ENCODE measurements at regions not wholly inside any gene's neighbourhood (a gene's known extent, or its start where the extent isn't known, plus 50 kb on each side); places are given as distances from the start of the nearest gene placed in this dataset.

GRCh38 chr13:77437267-77437666, 98.2 kb upstream of the SCEL start:
- Histone ChIP-seq H3K9ac (ENCODE audit: low read length) (no peak overlapping the region), H3K4me2 (ENCODE audit: low read length) (no peak overlapping the region), H3K4me3 (ENCODE audit: low read length) (no peak overlapping the region), H4K20me1 (ENCODE audit: insufficient read depth, low read length) (no peaks in the 10 kb centered on the region), H3K27ac (ENCODE audit: low read length) (no peak overlapping the region), H2AFZ (ENCODE audit: low read depth, low read length) (no peak overlapping the region), H3K4me1 (ENCODE audit: low read length) (peaks cover 10% of the 10 kb centered on the region), H3K27me3 (ENCODE audit: low read depth, low read length) (peaks cover 19% of the 10 kb centered on the region), H3K9me3 (ENCODE audit: insufficient read depth, low read length) (no peaks in the 10 kb centered on the region), H3K36me3 (replicated peaks; ENCODE audit: low read depth, low read length) (no peaks in the 10 kb centered on the region), H3K79me2 (ENCODE audit: low read length) (no peaks in the 10 kb centered on the region)
- TF ChIP-seq CTCF (IDR thresholded peaks at IDR 0.05; ENCODE audit: low read depth, low read length) (no peak), EZH2phosphoT487 (IDR thresholded peaks at IDR 0.05; ENCODE audit: low read depth) (no peak)

DNA sequence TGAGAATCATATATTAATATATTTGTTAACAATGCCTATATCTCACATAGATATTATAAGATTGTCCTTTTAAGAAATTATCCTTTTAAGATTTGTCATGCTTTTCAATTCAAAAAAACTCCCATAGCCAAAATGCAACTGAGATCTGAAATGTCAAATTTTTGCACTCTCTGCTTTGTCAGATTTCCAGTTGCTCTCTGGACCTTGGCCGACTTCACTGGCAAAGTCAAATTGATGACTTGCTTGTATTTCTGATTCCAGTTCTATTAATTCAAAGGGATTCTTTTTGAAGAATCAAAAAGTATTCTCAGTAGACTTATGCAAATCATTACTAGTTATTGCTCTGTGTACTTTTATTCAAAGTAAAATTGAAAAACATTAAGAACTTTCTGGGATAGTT, 101.2 kb upstream of the SCEL start:
- H3K27ac ChIP-seq (ENCODE audit: low read length) = no peak overlapping the region
- no peak for TF ChIP-seq EZH2phosphoT487 (IDR thresholded peaks at IDR 0.05; ENCODE audit: low read depth)
- TF ChIP-seq CTCF (IDR thresholded peaks at IDR 0.05; ENCODE audit: low read depth, low read length) = no peak
- no peak overlapping the region for H3K4me3 ChIP-seq (ENCODE audit: low read length)
- no peak overlapping the region for H3K9ac ChIP-seq (ENCODE audit: low read length)
- no peak overlapping the region for H2AFZ ChIP-seq (ENCODE audit: low read depth, low read length)
- H3K79me2 ChIP-seq (ENCODE audit: low read length) = no peaks in the 10 kb centered on the region
- H3K9me3 ChIP-seq (ENCODE audit: insufficient read depth, low read length) = no peaks in the 10 kb centered on the region
- H3K4me2 ChIP-seq (ENCODE audit: low read length) = no peak overlapping the region
- H4K20me1 ChIP-seq (ENCODE audit: insufficient read depth, low read length) = no peaks in the 10 kb centered on the region
- H3K36me3 ChIP-seq (replicated peaks; ENCODE audit: low read depth, low read length) = no peaks in the 10 kb centered on the region
- peaks cover 23% of the 10 kb centered on the region for H3K27me3 ChIP-seq (ENCODE audit: low read depth, low read length)
- H3K4me1 ChIP-seq (ENCODE audit: low read length) = peaks cover 37% of the 10 kb centered on the region

GRCh38 chr13:77431449-77431848, 104.1 kb upstream of the SCEL start:
- Histone ChIP-seq H3K4me1 (ENCODE audit: low read length) (peaks cover 56% of the 10 kb centered on the region), H3K9ac (ENCODE audit: low read length) (peak overlapping the region; percentile 6; the same call in 1 of the 2 replicates), H4K20me1 (ENCODE audit: insufficient read depth, low read length) (no peaks in the 10 kb centered on the region), H3K36me3 (replicated peaks; ENCODE audit: low read depth, low read length) (no peaks in the 10 kb centered on the region), H3K9me3 (ENCODE audit: insufficient read depth, low read length) (no peaks in the 10 kb centered on the region), H3K4me3 (ENCODE audit: low read length) (peak overlapping the region; percentile 45), H3K79me2 (ENCODE audit: low read length) (no peaks in the 10 kb centered on the region), H2AFZ (ENCODE audit: low read depth, low read length) (no peak overlapping the region), H3K27me3 (ENCODE audit: low read depth, low read length) (peaks cover 35% of the 10 kb centered on the region), H3K27ac (ENCODE audit: low read length) (peak overlapping the region; percentile 83), H3K4me2 (ENCODE audit: low read length) (peak overlapping the region; percentile 63)
- no peak for TF ChIP-seq EZH2phosphoT487 (IDR thresholded peaks at IDR 0.05; ENCODE audit: low read depth)

- Histone ChIP-seq H2AFZ (ENCODE audit: low read depth, low read length) (no peak overlapping the region), H3K9ac (ENCODE audit: low read length) (peak overlapping the region; percentile 11), H3K4me1 (ENCODE audit: low read length) (peaks cover 58% of the 10 kb centered on the region), H3K4me3 (ENCODE audit: low read length) (peak overlapping the region; percentile 45), H3K27ac (ENCODE audit: low read length) (peak overlapping the region; percentile 83), H3K9me3 (ENCODE audit: insufficient read depth, low read length) (no peaks in the 10 kb centered on the region), H3K4me2 (ENCODE audit: low read length) (peak overlapping the region; percentile 63), H3K27me3 (ENCODE audit: low read depth, low read length) (peaks cover 37% of the 10 kb centered on the region), H3K36me3 (replicated peaks; ENCODE audit: low read depth, low read length) (no peaks in the 10 kb centered on the region), H4K20me1 (ENCODE audit: insufficient read depth, low read length) (no peaks in the 10 kb centered on the region), H3K79me2 (ENCODE audit: low read length) (no peaks in the 10 kb centered on the region)
- TF ChIP-seq CTCF (IDR thresholded peaks at IDR 0.05; ENCODE audit: low read depth, low read length) = no peak
- TF ChIP-seq EZH2phosphoT487 (IDR thresholded peaks at IDR 0.05; ENCODE audit: low read depth) = 0 out of 2 replicates have a peak, but pooled peaks have one; percentile 51
Measured at GRCh38 chr13:77430377-77430951, 103.6 kb upstream of the MYCBP2 start.
